ENCODE measurements at regions not wholly inside any gene's neighbourhood (a gene's known extent, or its start where the extent isn't known, plus 50 kb on each side); places are given as distances from the start of the nearest gene placed in this dataset.

DNA sequence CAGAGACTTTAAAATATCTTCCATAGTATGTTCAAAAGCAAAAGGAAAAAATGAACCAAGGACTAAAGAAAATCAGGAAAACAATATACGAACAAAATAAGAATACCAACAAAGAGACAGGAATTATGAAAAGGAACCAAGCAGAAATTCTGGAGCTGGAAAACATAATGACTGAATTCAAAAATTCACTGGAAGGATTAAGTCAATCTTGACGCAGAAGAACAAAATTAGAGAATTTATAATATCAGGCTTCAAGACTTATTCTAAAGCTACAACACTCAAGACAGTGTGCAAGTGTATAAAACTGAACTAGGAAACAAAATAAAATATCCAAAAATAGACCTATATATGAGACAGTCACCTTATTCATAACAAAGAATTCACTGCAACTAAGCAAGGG is 56.9 kb upstream of the GYPC start:
- H3K9me3 ChIP-seq (ENCODE audit: control insufficient read depth in 4 of 4, low read length in 3 of 4): peaks cover 0 to 5% (median 0%) of the 10 kb centered on the region in 4 donors
- 64% methylated on average over 2 of the region's 2 CpGs for WGBS
- no peaks in the 10 kb centered on the region for H3K27me3 ChIP-seq (ENCODE audit: control insufficient read depth in 4 of 4, insufficient read depth in 4 of 4, low read length in 3 of 4)
- no peak for DNase-seq (ENCODE audit: low spot score)
- no peak overlapping the region for H3K9ac ChIP-seq (ENCODE audit: low read depth in 1 of 2, low read length in 2 of 2)
- no peaks in the 10 kb centered on the region for H3K4me1 ChIP-seq (ENCODE audit: control insufficient read depth in 4 of 4, insufficient read depth in 4 of 4, low read length in 3 of 4)
- TF ChIP-seq NR2F2 (IDR thresholded peaks at IDR 0.05) (no peak), JUND (IDR thresholded peaks at IDR 0.05) (no peak), TAF1 (conservative IDR thresholded peaks at IDR 0.05) (no peak), FOXA2 (IDR thresholded peaks at IDR 0.05) (no peak), SP1 (IDR thresholded peaks at IDR 0.05) (no peak), EGR1 (IDR thresholded peaks at IDR 0.05; ENCODE audit: low read depth in 2 of 2) (no peak), HNF4A (conservative IDR thresholded peaks at IDR 0.05) (no peak), RAD21 (IDR thresholded peaks at IDR 0.05) (no peak)
- TF ChIP-seq, protein P1, sequence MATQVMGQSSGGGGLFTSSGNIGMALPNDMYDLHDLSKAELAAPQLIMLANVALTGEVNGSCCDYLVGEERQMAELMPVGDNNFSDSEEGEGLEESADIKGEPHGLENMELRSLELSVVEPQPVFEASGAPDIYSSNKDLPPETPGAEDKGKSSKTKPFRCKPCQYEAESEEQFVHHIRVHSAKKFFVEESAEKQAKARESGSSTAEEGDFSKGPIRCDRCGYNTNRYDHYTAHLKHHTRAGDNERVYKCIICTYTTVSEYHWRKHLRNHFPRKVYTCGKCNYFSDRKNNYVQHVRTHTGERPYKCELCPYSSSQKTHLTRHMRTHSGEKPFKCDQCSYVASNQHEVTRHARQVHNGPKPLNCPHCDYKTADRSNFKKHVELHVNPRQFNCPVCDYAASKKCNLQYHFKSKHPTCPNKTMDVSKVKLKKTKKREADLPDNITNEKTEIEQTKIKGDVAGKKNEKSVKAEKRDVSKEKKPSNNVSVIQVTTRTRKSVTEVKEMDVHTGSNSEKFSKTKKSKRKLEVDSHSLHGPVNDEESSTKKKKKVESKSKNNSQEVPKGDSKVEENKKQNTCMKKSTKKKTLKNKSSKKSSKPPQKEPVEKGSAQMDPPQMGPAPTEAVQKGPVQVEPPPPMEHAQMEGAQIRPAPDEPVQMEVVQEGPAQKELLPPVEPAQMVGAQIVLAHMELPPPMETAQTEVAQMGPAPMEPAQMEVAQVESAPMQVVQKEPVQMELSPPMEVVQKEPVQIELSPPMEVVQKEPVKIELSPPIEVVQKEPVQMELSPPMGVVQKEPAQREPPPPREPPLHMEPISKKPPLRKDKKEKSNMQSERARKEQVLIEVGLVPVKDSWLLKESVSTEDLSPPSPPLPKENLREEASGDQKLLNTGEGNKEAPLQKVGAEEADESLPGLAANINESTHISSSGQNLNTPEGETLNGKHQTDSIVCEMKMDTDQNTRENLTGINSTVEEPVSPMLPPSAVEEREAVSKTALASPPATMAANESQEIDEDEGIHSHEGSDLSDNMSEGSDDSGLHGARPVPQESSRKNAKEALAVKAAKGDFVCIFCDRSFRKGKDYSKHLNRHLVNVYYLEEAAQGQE (IDR thresholded peaks at IDR 0.05): no peak
- H3K4me3 ChIP-seq (ENCODE audit: low read depth in 1 of 3, low read length in 3 of 3): no peak overlapping the region
- H3K36me3 ChIP-seq (ENCODE audit: control insufficient read depth in 4 of 4, insufficient read depth in 3 of 4, low read depth in 1 of 4, low read length in 3 of 4): no peaks in the 10 kb centered on the region
- H3K27ac ChIP-seq (ENCODE audit: low read depth in 1 of 2, low read length in 2 of 2): no peak overlapping the region

DNA sequence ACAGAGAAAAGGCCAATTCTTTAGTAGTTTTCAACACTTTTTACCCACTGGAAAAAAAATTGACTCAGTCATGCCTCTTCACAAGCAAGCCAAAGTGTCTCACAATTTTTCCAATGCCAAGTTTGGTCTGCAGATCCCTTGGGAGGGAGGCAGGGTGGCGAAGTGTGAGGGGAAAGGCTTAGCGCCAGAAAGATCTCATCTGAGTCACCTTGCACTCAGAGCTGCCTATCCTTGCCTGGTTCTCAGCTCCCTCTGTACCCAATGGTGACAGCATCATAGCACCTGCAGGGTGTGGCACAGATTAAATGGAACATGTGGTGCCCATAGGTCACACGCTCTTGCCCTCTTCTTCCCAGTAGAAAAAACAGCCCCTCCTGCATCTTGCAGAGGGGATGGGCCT is 55.2 kb upstream of the GYPC start:
- DNase-seq (ENCODE audit: low spot score): no peak

More for the DNA sequence above, 55.2 kb upstream of the GYPC start:
- peaks cover 0 to 5% (median 0%) of the 10 kb centered on the region in 4 donors for H3K9me3 ChIP-seq (ENCODE audit: control insufficient read depth in 4 of 4, low read length in 3 of 4)
- H3K4me3 ChIP-seq (ENCODE audit: low read depth in 1 of 3, low read length in 3 of 3): no peak overlapping the region
- H3K9ac ChIP-seq (ENCODE audit: low read depth in 1 of 2, low read length in 2 of 2): no peak overlapping the region
- no peak overlapping the region for H3K27ac ChIP-seq (ENCODE audit: low read depth in 1 of 2, low read length in 2 of 2)
- no peaks in the 10 kb centered on the region for H3K27me3 ChIP-seq (ENCODE audit: control insufficient read depth in 4 of 4, insufficient read depth in 4 of 4, low read length in 3 of 4)
- WGBS: 79% methylated on average over 3 of the region's 3 CpGs
- no peaks in the 10 kb centered on the region for H3K4me1 ChIP-seq (ENCODE audit: control insufficient read depth in 4 of 4, insufficient read depth in 4 of 4, low read length in 3 of 4)
- TF ChIP-seq, protein P2, sequence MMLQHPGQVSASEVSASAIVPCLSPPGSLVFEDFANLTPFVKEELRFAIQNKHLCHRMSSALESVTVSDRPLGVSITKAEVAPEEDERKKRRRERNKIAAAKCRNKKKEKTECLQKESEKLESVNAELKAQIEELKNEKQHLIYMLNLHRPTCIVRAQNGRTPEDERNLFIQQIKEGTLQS (IDR thresholded peaks at IDR 0.05): no peak
- TF ChIP-seq FOXA1 (IDR thresholded peaks at IDR 0.05) (no peak), EGR1 (IDR thresholded peaks at IDR 0.05; ENCODE audit: low read depth in 2 of 2) (no peak), NR2F2 (IDR thresholded peaks at IDR 0.05) (no peak), RAD21 (IDR thresholded peaks at IDR 0.05) (no peak), HNF4A (conservative IDR thresholded peaks at IDR 0.05) (no peak), TAF1 (conservative IDR thresholded peaks at IDR 0.05) (no peak), HNF4G (IDR thresholded peaks at IDR 0.05) (no peak), SP1 (IDR thresholded peaks at IDR 0.05) (no peak), GABPA (IDR thresholded peaks at IDR 0.05 in 1 of 2, conservative IDR thresholded peaks at IDR 0.05 in 1 of 2) (no peak), YY1 (IDR thresholded peaks at IDR 0.05) (no peak), RXRA (IDR thresholded peaks at IDR 0.05) (no peak), FOXA2 (IDR thresholded peaks at IDR 0.05) (no peak), JUND (IDR thresholded peaks at IDR 0.05) (no peak)
- TF ChIP-seq, protein P3, sequence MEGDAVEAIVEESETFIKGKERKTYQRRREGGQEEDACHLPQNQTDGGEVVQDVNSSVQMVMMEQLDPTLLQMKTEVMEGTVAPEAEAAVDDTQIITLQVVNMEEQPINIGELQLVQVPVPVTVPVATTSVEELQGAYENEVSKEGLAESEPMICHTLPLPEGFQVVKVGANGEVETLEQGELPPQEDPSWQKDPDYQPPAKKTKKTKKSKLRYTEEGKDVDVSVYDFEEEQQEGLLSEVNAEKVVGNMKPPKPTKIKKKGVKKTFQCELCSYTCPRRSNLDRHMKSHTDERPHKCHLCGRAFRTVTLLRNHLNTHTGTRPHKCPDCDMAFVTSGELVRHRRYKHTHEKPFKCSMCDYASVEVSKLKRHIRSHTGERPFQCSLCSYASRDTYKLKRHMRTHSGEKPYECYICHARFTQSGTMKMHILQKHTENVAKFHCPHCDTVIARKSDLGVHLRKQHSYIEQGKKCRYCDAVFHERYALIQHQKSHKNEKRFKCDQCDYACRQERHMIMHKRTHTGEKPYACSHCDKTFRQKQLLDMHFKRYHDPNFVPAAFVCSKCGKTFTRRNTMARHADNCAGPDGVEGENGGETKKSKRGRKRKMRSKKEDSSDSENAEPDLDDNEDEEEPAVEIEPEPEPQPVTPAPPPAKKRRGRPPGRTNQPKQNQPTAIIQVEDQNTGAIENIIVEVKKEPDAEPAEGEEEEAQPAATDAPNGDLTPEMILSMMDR (IDR thresholded peaks at IDR 0.05; ENCODE audit: low read depth, low read length, missing input control): no peak
- TF ChIP-seq, protein P1 (IDR thresholded peaks at IDR 0.05): no peak
- TF ChIP-seq, protein P4, sequence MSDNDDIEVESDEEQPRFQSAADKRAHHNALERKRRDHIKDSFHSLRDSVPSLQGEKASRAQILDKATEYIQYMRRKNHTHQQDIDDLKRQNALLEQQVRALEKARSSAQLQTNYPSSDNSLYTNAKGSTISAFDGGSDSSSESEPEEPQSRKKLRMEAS (IDR thresholded peaks at IDR 0.05): no peak
- TF ChIP-seq, protein P5, sequence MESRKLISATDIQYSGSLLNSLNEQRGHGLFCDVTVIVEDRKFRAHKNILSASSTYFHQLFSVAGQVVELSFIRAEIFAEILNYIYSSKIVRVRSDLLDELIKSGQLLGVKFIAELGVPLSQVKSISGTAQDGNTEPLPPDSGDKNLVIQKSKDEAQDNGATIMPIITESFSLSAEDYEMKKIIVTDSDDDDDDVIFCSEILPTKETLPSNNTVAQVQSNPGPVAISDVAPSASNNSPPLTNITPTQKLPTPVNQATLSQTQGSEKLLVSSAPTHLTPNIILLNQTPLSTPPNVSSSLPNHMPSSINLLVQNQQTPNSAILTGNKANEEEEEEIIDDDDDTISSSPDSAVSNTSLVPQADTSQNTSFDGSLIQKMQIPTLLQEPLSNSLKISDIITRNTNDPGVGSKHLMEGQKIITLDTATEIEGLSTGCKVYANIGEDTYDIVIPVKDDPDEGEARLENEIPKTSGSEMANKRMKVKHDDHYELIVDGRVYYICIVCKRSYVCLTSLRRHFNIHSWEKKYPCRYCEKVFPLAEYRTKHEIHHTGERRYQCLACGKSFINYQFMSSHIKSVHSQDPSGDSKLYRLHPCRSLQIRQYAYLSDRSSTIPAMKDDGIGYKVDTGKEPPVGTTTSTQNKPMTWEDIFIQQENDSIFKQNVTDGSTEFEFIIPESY (IDR thresholded peaks at IDR 0.05): no peak
- H3K36me3 ChIP-seq (ENCODE audit: control insufficient read depth in 4 of 4, insufficient read depth in 3 of 4, low read depth in 1 of 4, low read length in 3 of 4): no peaks in the 10 kb centered on the region
